Ovary (tissue), 3 donors: ENCODE measurements at regions not wholly inside any gene's neighbourhood (a gene's known extent, or its start where the extent isn't known, plus 50 kb on each side); places are given as distances from the start of the nearest gene placed in this dataset.

Experiments
- CTCF ChIP-seq, 3 donors: fragments of 450-650 bp in 2 of 3; fragments of 200-600 bp in 1 of 3; IDR thresholded peaks; one replicate each; pipeline versions ENCODE4 v1.5.1 to v1.8.0; 2016 to 2022; ENCODE audit warnings: antibody characterized with exemption in 3 of 3, mild to moderate bottlenecking in 1 of 3
- EP300 ChIP-seq: sonication (generic); formaldehyde crosslinking; IDR thresholded peaks from one replicate; pipeline ENCODE4 v1.6.1; 2017; ENCODE audit warnings: antibody characterized with exemption
- POLR2A ChIP-seq: fragments of 450-650 bp; IDR thresholded peaks from one replicate; pipeline ENCODE4 v1.6.1; 2017; ENCODE audit warnings: antibody characterized with exemption, mild to moderate bottlenecking, moderate library complexity
- donor health status: DM: no; HTN: no; CAD: no.

GRCh38 chr4:20638825-20639224 is 61.4 kb upstream of the PACRGL start:
- TF ChIP-seq CTCF (IDR thresholded peaks at IDR 0.05), result no peak
- no peak for TF ChIP-seq POLR2A
- TF ChIP-seq EP300, result no peak
